ENCODE measurements at regions not wholly inside any gene's neighbourhood (a gene's known extent, or its start where the extent isn't known, plus 50 kb on each side); places are given as distances from the start of the nearest gene placed in this dataset.

DNA sequence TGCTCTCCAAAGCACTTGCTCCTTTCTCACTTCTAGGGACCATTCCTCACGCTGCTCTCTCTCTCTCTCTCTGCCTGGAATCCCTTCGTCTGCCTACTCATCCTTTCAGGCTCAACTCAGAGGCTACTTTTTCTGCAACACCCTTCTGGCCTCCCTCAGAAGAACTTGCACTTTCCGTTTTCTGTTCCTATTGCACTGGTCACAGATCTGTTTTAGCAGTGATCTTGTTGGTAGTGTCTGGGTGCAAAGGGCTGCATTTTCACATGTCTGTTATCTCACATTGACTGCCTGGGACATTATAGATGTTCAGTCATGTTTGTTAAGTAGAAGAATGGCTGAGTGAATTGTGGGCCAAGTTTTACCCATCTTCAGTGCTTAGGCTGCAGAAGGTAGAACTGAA is 63.5 kb downstream of the RIN2 start:
- TF ChIP-seq POLR2AphosphoS5 (IDR thresholded peaks at IDR 0.05; ENCODE audit: borderline replicate concordance, low read depth, low read length) (no peak), EZH2 (IDR thresholded peaks at IDR 0.05) (no peak), FOXP2 (optimal IDR thresholded peaks at IDR 0.05; ENCODE audit: control extremely low read depth, extremely low read length, insufficient read depth) (no peak)
